HG02623 (cell line): ENCODE measurements at regions not wholly inside any gene's neighbourhood (a gene's known extent, or its start where the extent isn't known, plus 50 kb on each side); places are given as distances from the start of the nearest gene placed in this dataset.

Source experiments
- ATAC-seq: cut with Tn5 transposase; IDR thresholded peaks from one replicate; pipeline ENCODE4 v1.9.1; 2021; ENCODE audit warnings: moderate library complexity; ENCODE audit not compliant: unreplicated experiment

- ATAC-seq, result no peak
Observed at GRCh38 chr6:97790926-97791590, 508.0 kb upstream of the MMS22L start.

- ATAC-seq, result no peak
Observed at GRCh38 chr6:97805596-97805995, 522.6 kb upstream of the MMS22L start.

- no peak for ATAC-seq
Observed at GRCh38 chr6:97812940-97813339, 529.9 kb upstream of the MMS22L start.

DNA sequence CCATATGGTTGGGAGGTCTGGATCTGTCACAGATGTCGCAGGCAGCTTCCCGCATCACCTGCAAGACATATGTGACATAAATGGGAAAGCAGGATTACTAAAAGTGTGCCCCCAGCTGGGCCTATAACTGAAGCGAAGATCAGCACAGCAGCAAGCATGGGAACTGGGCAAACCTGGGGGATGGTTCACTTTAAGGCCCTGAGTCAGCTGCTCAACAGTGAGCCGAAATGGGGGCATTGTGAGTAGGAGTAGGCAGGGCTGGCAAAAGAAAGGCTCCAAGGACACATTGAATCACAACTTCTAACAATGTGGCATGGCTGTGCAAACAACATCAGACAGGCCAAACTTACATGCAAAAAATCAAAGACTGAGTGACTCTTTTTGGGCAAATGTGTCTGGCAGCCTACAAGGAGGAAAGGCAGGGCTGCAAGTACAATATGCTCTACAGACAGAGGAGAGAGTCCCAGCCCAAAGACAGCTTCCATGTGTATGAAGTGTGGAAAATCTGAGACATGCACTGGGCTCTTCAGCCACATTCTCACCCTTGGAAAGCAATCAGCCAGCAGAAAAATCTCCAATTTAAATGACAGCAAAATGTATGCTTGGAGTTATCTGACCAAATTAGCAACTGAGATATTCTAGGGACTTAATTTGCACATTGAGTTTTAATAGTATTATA, 531.0 kb upstream of the MMS22L start:
- ATAC-seq, result no peak

DNA sequence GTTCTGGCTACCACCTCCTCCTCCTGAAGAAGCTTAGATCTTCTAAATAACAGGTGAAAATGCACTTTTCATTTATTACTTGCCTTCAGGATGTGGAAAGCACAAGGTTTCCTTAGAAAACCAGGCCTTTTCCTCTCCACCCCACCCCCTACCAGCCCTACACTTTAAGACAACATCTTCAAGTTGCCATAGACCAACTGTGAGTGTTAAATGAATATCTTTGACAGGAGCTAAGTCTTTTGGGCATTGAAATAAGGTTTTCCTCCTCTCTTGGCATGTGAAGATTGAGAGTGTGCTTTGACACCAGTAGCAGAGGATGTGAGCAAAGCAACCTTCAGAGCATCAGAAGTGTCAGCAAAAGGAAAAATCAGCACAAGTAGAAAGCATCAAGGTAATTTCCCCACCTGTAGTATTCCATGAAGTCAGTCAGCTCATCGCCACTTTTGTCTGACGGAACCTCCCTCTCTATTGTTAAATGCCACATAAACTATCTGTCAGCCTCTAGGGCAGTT, 532.3 kb upstream of the MMS22L start:
- no peak for ATAC-seq

DNA sequence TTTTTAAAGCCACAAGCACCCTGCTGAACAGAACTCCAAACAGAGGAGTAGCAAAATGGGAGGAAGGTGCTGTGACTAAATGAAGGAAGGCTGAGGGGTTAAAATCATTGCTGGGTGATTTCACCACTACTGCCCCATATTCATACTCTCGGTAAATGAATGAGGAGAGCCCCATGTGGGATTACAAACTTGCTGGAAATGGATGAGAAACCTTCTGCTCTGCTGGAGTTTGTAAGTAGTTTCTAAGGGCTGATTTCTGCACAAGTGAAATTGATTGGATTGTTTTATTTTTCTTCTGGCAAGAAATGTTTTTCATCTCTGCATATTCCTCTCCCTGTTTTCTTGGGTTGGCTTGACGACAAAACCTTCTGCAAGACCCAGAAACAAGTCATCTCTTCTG, 533.5 kb upstream of the MMS22L start:
- ATAC-seq, result no peak

DNA sequence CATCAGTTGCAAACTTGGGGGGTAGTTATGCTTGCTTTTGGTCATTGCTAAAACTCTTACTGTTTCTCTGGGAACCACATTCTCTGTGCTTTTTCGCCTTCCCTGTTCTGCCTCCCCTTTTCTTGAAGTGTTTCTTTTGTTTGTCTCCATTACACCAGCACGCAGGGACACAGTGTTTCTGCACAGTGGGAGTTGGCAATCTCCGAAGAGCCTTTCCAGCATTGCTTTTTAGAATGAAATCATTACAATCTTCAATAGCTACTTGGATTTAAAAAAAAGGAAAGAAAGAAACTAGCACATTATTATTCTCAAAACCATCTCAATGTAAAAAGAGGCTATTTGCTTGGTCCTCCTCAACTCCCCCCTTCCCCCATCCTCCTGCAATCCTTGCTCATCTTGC, 536.7 kb upstream of the MMS22L start:
- ATAC-seq, result no peak

DNA sequence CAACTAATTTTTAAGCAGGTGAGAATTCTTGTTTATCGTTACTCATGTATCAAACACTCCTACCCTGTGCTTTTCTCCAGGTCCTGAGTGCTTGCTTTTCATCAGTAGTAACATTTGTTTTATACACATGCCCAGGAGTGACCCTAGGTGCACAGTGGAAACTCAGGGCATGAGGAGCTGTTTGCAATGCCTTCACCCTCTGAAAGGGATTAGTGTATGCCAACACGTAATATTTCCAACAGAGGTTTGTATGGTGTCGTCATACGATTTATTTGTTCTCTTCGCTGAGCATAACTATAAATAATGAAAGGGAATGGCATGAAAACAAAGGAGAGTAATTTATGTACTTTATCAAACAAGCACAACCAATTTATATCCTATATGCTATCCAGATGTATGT, 537.4 kb upstream of the MMS22L start:
- no peak for ATAC-seq

- no peak for ATAC-seq
Observed at GRCh38 chr6:97822632-97823031, 539.6 kb upstream of the MMS22L start.

DNA sequence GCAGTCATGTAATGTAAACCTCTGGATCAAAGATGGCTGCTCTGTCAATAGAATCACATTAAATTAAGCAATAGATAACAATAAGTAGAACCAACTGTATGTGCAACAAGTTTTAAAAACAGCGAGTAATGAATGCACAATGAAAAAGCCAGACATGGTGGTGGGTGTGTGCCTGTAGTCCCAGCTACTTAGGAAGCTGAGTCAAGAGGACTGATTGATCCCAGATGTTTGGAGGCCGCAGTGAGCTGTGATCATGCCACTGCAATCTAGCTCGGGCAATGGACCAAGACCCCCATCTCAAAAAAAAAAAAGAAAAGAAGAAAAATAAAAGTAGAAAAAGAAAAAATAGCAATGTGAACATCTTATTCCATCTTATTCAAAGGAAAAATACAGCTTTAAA, 558.7 kb upstream of the MMS22L start:
- ATAC-seq, result no peak

- no peak for ATAC-seq
Observed at GRCh38 chr6:97842521-97842920, 559.5 kb upstream of the MMS22L start.

DNA sequence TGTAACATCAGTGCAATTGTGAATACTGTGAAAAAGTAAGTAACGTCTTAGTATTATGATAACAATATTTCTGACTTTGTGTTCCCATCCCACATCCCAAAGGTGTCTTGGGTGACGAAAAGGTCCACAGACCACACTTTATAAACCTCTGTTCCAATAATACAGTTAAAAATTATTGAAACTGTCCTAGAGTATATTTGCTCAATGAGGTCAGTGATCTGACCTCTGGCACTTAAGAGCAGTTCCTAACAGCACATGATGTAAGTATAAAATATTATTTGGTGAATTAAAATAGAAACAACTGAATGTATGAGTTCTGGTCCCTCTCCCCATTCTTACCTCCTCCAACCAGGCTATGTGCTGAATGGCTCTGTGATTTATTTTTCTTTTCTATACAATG, 566.4 kb upstream of the MMS22L start:
- ATAC-seq, result no peak

GRCh38 chr6:97850458-97851212, 567.6 kb upstream of the MMS22L start:
- ATAC-seq, result no peak

- no peak for ATAC-seq
Observed at GRCh38 chr6:97863697-97864096, 580.7 kb upstream of the MMS22L start.

DNA sequence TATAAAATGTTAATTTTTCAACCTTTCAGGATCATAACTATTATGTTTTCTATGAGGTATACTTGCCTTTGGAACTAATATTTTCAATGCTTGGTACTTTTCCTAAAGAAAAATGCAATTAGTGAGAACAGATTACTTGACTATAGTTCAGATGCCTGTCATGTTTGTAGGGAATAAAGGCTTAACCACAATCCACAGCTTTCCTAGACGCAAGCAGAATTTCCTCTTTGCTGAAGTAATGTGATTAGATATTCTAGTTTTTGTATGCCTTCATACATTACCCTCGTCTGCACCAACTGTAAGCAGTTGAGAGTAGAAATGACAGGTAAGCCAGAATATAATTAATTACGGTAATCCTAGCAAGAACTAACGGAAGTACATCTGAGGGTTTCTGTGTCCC, 581.4 kb upstream of the MMS22L start:
- no peak for ATAC-seq

DNA sequence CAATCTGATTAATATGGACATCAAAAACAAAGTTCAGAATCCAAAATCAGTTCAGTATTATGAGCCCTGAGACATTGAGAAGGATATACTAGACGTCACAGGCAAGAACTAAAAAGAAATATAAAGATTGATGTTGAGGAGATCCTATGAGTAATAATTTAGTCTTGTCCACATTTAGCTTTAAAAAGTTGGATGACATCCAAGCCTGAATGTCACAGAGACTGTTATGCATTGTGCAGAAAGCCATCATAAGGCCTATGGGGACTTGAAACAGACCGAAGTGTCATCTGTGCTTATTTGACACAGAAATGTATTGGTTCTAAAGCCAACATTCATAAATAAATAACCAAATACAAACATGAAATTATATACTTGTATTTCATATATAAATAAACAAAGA, 581.8 kb upstream of the MMS22L start:
- no peak for ATAC-seq

DNA sequence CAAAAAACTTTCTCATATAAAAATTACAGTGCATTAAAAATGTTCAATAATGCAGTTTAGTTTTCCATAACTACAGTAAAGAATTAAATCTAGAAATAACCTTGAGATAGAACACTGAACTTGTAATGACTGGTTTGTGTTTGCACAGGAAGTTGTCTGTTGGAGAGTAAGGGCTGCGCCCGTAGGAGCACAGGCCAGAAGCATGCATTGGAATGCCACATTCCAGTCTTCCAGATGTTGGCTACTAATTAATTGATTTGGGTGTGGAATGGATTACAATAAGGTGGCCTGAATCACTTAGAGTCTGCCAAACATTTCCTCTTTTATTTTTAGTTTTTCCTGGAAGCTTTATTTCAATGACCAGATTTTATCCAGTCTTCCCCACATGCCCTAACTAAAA, 582.6 kb upstream of the MMS22L start:
- no peak for ATAC-seq

- no peak for ATAC-seq
Observed at GRCh38 chr6:97866616-97867015, 583.6 kb upstream of the MMS22L start.

- ATAC-seq, result no peak
Observed at GRCh38 chr6:97867177-97867576, 584.2 kb upstream of the MMS22L start.

DNA sequence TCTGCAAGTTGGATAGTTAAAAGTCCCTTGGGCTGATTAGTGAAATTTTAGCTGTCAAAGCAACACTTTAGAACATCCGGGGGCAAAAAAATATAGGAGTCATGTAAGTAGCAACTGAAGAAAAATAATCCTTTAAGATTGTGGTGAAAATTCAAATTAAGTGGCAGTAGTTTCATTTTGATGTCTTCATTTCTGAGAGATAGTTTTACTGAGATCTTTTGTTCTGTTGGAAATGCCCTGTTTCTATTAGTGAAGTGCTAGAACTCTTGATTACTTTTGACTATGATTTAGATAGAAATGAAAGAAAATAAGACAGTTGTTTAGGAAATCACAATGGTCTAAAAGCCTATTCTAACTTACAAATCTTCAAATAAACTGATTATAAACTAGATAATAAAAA, 587.3 kb upstream of the MMS22L start:
- ATAC-seq, result no peak

DNA sequence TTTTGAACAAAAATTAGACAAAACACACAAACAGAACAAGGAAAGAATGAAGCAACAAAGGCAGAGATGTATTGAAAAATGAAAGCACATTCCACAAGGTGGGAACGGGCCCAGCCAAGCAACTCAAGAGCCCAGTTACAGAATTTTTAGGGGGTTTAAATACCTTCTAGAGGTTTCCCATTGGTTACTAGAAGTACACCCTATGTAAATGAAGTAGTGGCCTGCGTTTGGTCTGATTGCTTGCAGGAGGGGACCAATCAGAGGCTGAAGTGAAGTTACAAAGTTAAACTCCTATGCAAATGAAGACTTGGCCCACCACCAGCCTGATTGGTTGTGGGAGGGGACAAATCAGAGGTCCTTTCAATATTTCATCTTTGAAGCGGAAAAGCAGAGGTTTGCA, 593.7 kb upstream of the MMS22L start:
- no peak for ATAC-seq

- no peak for ATAC-seq
Observed at GRCh38 chr6:97882755-97883154, 599.7 kb upstream of the MMS22L start.
